PFSK-1 (cell line): ENCODE measurements at regions not wholly inside any gene's neighbourhood (a gene's known extent, or its start where the extent isn't known, plus 50 kb on each side); places are given as distances from the start of the nearest gene placed in this dataset.

Experiments used
- FOXP2 ChIP-seq: optimal IDR thresholded peaks from 2 replicates; pipeline ENCODE3; 2011; ENCODE audit warnings: borderline replicate concordance, control low read depth, inconsistent platforms; ENCODE audit not compliant: insufficient read depth; ENCODE audit errors: extremely low read length, extremely low read depth
- POLR2AphosphoS5 ChIP-seq: IDR thresholded peaks from 2 replicates; pipeline ENCODE4 v1.6.1; 2012; ENCODE audit warnings: low read depth, mild to moderate bottlenecking, control low read depth, low read length, moderate library complexity
- SIN3A ChIP-seq: IDR thresholded peaks from 2 replicates; pipeline ENCODE4 v1.6.1; 2012; ENCODE audit warnings: mild to moderate bottlenecking, low read length, moderate library complexity, borderline replicate concordance; ENCODE audit not compliant: insufficient read depth
- TAF1 ChIP-seq: IDR thresholded peaks from 2 replicates; pipeline ENCODE4 v1.6.1; 2012; ENCODE audit warnings: low read length, control low read depth, borderline replicate concordance; ENCODE audit not compliant: insufficient read depth
- TF ChIP-seq, protein P1 (sequence below), 2 experiments: IDR thresholded peaks; 2 replicates each; pipeline versions ENCODE4 v1.6.1 to v1.8.0; 2011 to 2012; ENCODE audit warnings: low read depth in 2 of 2, low read length in 2 of 2, control low read depth in 1 of 2, inconsistent platforms in 1 of 2, mild to moderate bottlenecking in 1 of 2, moderate library complexity in 1 of 2; ENCODE audit not compliant: insufficient read depth in 1 of 2

DNA sequence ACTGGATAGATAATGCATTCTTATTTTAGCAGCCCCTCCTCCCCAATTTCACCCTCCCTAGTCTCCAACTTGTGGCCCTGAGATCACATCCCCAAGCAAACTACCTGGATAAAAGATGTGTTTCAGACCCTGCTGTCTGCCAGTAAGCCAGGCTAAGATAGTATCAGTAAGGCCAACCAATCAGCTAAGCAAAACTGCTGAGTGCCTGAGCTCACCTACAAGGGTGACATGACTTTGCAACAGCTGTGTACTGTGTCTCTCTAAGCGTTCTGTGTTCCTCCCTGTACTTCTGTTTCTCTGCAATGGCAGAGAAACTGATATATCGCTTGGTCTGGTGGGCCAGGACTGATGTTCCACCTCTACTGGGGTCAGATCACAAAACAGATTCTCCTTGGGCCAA, 224.9 kb downstream of the BTG1 start:
- TF ChIP-seq SIN3A: no peak
- TF ChIP-seq POLR2AphosphoS5: no peak
- TF ChIP-seq FOXP2: no peak
- TF ChIP-seq, protein P1, sequence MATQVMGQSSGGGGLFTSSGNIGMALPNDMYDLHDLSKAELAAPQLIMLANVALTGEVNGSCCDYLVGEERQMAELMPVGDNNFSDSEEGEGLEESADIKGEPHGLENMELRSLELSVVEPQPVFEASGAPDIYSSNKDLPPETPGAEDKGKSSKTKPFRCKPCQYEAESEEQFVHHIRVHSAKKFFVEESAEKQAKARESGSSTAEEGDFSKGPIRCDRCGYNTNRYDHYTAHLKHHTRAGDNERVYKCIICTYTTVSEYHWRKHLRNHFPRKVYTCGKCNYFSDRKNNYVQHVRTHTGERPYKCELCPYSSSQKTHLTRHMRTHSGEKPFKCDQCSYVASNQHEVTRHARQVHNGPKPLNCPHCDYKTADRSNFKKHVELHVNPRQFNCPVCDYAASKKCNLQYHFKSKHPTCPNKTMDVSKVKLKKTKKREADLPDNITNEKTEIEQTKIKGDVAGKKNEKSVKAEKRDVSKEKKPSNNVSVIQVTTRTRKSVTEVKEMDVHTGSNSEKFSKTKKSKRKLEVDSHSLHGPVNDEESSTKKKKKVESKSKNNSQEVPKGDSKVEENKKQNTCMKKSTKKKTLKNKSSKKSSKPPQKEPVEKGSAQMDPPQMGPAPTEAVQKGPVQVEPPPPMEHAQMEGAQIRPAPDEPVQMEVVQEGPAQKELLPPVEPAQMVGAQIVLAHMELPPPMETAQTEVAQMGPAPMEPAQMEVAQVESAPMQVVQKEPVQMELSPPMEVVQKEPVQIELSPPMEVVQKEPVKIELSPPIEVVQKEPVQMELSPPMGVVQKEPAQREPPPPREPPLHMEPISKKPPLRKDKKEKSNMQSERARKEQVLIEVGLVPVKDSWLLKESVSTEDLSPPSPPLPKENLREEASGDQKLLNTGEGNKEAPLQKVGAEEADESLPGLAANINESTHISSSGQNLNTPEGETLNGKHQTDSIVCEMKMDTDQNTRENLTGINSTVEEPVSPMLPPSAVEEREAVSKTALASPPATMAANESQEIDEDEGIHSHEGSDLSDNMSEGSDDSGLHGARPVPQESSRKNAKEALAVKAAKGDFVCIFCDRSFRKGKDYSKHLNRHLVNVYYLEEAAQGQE (IDR thresholded peaks at IDR 0.05; ENCODE audit: insufficient read depth in 1 of 2, low read depth in 2 of 2, low read length in 2 of 2): no peak
- no peak for TF ChIP-seq TAF1

DNA sequence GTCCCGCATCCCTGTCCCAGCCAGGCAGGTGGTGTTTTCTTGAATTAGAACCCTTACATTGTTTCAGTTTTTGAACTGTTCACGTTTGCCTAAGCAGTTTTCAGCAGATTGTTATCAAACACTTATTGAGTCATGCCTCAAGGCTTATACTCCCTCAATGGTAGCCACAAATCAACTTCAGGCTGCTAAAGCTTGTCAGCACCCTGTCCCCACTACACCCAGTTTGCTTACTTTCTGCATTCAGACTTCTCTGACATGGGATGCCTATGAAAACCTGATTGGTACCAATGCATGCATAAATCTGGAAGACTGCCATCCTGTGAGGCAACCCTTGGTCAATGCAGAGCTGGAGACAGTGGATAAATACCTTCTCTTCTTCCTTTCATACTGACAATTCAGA, 225.4 kb downstream of the BTG1 start:
- TF ChIP-seq SIN3A (peak; percentile 20; the same call in 1 of the 2 replicates), TAF1 (no peak)

GRCh38 chr12:91918431-91918830, 227.2 kb downstream of the BTG1 start:
- TF ChIP-seq FOXP2 (no peak), POLR2AphosphoS5 (no peak), TAF1 (no peak), SIN3A (no peak)
- TF ChIP-seq, protein P1 (IDR thresholded peaks at IDR 0.05; ENCODE audit: insufficient read depth in 1 of 2, low read depth in 2 of 2, low read length in 2 of 2): no peak

- no peak for TF ChIP-seq POLR2AphosphoS5
- TF ChIP-seq, protein P1 (IDR thresholded peaks at IDR 0.05; ENCODE audit: insufficient read depth in 1 of 2, low read depth in 2 of 2, low read length in 2 of 2): no peak
- no peak for TF ChIP-seq FOXP2
- no peak for TF ChIP-seq TAF1
- no peak for TF ChIP-seq SIN3A
Measured at GRCh38 chr12:91914701-91915100, 230.9 kb downstream of the BTG1 start.

GRCh38 chr12:91913651-91914050, 232.0 kb downstream of the BTG1 start:
- TF ChIP-seq, protein P1 (IDR thresholded peaks at IDR 0.05; ENCODE audit: insufficient read depth in 1 of 2, low read depth in 2 of 2, low read length in 2 of 2): no peak
- no peak for TF ChIP-seq FOXP2
- no peak for TF ChIP-seq POLR2AphosphoS5
- TF ChIP-seq TAF1: no peak
- no peak for TF ChIP-seq SIN3A
